ENCODE measurements at regions not wholly inside any gene's neighbourhood (a gene's known extent, or its start where the extent isn't known, plus 50 kb on each side); places are given as distances from the start of the nearest gene placed in this dataset.

GRCh38 chr4:91795947-91796346 lies 507.8 kb upstream of the GRID2 start:
- TF ChIP-seq CTCF (IDR thresholded peaks at IDR 0.05) (no peak), POLR2A (IDR thresholded peaks at IDR 0.05) (no peak)

Measured in body of pancreas (tissue), 4 donors.